WI38 (cell line): ENCODE measurements at regions not wholly inside any gene's neighbourhood (a gene's known extent, or its start where the extent isn't known, plus 50 kb on each side); places are given as distances from the start of the nearest gene placed in this dataset.

ENCODE experiments used
- H3K4me3 ChIP-seq: 2 replicates; pipeline ENCODE4 v1.5.1; 2011; ENCODE audit warnings: low read depth, mild to moderate bottlenecking, control low read depth, low read length
- TF ChIP-seq, protein P1 (sequence below): IDR thresholded peaks from 2 replicates; pipeline ENCODE4 v1.5.1; 2012; ENCODE audit warnings: low read depth, mild to moderate bottlenecking, control low read depth, low read length

DNA sequence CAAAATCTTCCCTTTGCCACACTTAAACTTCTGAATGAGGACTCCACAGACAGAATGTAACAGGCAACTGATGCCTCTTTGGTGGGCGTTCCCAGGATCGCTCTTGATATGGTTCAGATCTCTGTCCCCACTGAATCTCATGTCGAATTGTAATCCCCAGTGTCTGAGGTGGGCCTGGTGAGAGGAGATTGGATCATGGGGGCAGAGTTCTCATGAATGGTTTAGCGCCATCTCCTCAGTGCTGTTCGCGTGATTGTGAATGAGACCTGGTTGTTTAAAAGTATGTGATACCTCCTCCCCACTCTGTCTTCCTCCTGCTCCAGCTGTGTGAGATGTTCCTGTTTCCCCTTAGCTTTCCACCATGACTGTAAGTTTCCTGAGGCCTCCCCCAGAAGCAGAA is 111.1 kb upstream of the SLC66A3 start:
- TF ChIP-seq, protein P1, sequence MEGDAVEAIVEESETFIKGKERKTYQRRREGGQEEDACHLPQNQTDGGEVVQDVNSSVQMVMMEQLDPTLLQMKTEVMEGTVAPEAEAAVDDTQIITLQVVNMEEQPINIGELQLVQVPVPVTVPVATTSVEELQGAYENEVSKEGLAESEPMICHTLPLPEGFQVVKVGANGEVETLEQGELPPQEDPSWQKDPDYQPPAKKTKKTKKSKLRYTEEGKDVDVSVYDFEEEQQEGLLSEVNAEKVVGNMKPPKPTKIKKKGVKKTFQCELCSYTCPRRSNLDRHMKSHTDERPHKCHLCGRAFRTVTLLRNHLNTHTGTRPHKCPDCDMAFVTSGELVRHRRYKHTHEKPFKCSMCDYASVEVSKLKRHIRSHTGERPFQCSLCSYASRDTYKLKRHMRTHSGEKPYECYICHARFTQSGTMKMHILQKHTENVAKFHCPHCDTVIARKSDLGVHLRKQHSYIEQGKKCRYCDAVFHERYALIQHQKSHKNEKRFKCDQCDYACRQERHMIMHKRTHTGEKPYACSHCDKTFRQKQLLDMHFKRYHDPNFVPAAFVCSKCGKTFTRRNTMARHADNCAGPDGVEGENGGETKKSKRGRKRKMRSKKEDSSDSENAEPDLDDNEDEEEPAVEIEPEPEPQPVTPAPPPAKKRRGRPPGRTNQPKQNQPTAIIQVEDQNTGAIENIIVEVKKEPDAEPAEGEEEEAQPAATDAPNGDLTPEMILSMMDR: no peak
- no peak overlapping the region for H3K4me3 ChIP-seq

DNA sequence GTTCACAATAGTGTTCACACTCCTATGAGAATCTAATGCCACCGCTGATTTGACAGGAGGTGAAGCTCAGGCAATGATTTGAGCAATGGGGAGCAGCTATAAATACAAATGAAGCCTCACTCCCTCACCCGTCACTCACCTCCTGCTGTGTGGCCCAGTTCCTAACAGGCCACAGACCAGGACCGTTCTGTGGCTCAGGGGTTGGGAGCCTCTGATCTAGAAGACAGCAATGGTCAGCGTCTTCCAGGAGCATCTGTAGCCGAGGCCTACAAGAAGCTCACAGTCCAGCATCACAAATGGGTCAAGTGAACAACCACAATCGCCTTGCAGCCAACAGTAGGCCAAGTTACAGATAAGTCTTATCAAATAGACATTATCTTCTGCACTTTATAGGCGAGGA is 110.0 kb upstream of the SLC66A3 start:
- no peak overlapping the region for H3K4me3 ChIP-seq

DNA sequence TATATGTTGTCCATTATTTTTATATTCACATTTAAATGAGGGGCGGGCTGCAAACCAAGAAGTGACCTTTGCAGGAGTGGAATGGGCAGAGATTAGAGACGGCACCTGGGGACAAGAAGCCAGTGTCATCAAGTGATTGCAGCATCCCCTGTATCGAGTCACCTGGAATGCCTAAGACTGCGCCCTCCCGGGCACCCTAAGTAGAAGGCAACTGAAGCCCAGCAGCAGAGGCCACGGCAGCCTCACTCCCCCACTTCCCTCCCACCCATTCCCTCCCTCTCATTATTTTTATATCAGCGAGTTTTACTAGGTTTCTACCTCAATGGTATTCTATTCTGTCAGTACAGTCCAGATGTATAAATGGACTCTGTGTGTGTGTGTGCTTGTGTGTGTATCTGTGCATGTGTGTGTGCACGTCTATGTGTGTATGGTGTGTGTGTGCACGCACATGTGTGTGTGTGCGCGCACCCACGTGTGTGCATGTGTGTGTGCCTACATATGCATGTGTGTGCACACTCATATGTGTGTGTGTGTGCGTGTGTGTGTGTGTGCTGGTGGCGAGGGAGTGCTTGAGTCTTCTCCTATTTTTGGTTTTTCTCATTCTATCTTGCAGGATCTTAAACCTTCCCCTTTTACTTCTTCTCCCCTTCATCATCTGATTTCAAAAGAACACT is 106.8 kb upstream of the SLC66A3 start:
- H3K4me3 ChIP-seq: no peak overlapping the region
- TF ChIP-seq, protein P1: no peak

More for the DNA sequence above, 110.0 kb upstream of the SLC66A3 start:
- TF ChIP-seq, protein P1: no peak

DNA sequence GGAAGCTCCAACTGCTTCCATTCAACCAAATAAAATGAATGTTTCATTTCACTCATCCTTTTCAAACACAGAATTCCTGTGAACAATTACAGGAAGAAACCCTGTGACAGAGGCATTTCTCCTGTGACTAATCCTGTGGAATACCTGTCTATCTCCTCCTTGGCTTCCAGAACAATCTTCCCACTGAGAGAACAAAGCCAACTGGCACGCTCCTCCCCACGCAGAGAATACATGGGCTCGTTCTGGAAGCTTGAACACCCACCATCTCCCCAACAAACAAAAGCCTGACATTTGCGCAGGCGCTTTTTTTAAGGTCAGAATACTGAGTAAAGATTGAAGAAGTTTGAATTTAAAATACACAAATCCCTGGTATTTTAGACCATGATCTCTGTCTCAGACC is 104.7 kb upstream of the SLC66A3 start:
- TF ChIP-seq, protein P1: no peak
- H3K4me3 ChIP-seq: no peak overlapping the region

DNA sequence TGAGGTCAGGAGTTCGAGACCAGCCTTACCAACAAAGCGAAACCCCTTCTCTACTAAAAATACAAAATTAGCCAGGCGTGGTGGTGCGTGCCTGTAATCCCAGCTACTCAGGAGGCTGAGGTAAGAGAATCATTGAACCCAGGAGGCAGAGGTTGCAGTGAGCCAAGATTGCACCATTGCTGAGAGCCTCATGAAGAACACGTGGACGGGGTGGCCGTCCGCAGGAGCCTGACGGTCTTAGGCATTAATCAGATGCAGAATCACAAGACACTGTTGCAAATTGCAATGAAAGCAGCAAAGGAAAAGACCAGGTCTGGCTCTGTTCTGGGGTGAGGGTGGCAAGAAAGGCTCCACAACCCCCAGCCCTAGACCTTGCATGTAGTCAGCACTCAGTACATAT is 104.0 kb upstream of the SLC66A3 start:
- no peak overlapping the region for H3K4me3 ChIP-seq
- TF ChIP-seq, protein P1: no peak

DNA sequence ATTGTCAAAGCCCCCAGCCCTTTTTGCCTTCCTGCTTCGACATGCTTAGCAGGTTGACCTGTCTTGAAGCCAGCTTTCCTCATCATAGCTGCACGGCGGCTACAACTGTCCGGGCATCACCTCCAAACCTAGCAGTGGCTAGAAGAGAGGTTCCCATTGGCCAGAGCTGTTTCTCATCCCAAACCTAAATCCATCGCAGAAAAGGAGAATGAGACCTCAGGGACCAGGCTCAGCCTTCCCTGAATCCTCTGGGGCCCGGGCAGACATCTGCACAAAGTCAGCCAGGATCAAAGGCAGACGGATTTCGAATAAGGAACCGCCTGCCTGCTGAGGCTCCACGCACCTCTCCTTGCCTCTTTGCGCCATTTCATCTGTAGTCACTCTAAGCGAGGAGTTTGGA is 101.7 kb upstream of the SLC66A3 start:
- H3K4me3 ChIP-seq: no peak overlapping the region
- TF ChIP-seq, protein P1: no peak

DNA sequence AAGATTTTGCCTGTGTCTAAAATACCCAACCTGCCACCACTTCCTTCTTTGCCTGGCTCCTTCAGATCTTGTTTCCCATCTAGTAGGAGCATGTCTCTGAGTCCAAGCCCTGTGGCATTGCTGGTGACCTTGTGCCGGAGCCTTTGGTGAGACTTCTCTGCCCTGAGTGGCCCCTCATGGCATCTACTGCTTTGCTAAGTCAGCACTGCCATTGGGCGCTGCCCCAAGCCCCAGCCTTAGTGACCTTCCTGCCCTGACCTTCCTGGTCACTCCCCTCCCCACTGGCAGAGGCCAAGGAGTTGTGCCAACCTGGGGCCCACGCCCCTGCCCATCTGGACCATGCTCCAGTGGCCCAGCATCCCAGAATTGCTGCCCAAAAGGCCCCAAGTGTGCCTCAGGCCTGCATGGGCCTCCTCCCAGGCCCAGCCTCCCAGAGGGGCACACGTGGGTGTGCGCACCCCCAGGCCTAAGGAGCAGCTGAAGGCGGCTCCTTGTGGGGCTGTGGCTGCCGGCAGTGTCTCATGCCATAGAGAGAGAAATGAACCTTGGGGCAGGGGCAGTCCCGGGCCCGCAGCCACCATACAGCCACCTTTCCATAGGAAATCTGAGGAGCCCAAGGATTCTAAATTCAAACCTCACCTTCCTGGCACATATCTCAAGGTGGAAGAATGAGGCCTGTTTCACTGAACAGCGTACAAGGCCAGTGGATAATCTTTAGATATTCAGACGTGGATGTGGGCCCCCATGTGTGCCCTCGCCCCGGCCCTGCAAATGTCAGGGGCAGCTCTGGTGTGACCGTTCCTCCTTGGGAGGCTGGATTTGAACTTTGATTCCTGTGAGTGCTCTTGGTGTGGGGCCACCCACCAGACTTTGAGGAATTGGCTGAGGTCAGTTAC is 100.2 kb upstream of the SLC66A3 start:
- TF ChIP-seq, protein P1: no peak
- no peak overlapping the region for H3K4me3 ChIP-seq
